ENCODE measurements at regions not wholly inside any gene's neighbourhood (a gene's known extent, or its start where the extent isn't known, plus 50 kb on each side); places are given as distances from the start of the nearest gene placed in this dataset.

DNA sequence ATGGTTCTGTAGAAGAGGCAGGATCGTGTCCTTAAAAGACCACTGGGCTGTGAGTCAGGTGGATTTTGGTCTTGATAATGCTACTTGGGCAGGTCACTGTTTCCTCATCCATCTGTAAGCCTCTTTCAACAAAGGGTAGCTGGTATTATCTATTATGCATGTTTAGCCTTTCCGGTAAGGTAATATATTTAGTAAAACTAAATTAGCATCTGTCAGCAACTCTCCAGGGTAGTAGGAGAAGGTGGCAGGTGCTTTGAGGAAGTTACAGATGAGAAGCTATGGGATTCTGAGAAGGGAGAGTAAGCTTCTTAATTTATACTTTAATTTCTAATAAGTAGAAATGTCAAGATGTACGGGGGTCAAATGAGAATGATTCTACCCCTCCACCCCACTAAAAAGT is 86.9 kb upstream of the TGM3 start:
- no peaks in the 10 kb centered on the region for H3K36me3 ChIP-seq (ENCODE audit: insufficient read depth, low read length)
- H3K4me3 ChIP-seq (ENCODE audit: low read length) = no peak overlapping the region
- no peak overlapping the region for H2AFZ ChIP-seq (ENCODE audit: low read depth, low read length)
- H3K79me2 ChIP-seq (replicated peaks; ENCODE audit: insufficient read depth, low read length) = no peaks in the 10 kb centered on the region
- no peak overlapping the region for H3K4me2 ChIP-seq (ENCODE audit: low read length)
- H3K9ac ChIP-seq (ENCODE audit: low read length) = no peak overlapping the region
- H3K27me3 ChIP-seq (ENCODE audit: insufficient read depth, low read depth, low read length) = no peaks in the 10 kb centered on the region
- no peaks in the 10 kb centered on the region for H4K20me1 ChIP-seq (ENCODE audit: insufficient read depth)
- H3K27ac ChIP-seq (ENCODE audit: low read length) = no peak overlapping the region
- H3K9me2 ChIP-seq (ENCODE audit: insufficient read depth, low read length) = no peaks in the 10 kb centered on the region
- H3F3A ChIP-seq (ENCODE audit: insufficient read depth, low read length, poor library complexity, severe bottlenecking) = no peaks in the 10 kb centered on the region
- TF ChIP-seq, protein P1, sequence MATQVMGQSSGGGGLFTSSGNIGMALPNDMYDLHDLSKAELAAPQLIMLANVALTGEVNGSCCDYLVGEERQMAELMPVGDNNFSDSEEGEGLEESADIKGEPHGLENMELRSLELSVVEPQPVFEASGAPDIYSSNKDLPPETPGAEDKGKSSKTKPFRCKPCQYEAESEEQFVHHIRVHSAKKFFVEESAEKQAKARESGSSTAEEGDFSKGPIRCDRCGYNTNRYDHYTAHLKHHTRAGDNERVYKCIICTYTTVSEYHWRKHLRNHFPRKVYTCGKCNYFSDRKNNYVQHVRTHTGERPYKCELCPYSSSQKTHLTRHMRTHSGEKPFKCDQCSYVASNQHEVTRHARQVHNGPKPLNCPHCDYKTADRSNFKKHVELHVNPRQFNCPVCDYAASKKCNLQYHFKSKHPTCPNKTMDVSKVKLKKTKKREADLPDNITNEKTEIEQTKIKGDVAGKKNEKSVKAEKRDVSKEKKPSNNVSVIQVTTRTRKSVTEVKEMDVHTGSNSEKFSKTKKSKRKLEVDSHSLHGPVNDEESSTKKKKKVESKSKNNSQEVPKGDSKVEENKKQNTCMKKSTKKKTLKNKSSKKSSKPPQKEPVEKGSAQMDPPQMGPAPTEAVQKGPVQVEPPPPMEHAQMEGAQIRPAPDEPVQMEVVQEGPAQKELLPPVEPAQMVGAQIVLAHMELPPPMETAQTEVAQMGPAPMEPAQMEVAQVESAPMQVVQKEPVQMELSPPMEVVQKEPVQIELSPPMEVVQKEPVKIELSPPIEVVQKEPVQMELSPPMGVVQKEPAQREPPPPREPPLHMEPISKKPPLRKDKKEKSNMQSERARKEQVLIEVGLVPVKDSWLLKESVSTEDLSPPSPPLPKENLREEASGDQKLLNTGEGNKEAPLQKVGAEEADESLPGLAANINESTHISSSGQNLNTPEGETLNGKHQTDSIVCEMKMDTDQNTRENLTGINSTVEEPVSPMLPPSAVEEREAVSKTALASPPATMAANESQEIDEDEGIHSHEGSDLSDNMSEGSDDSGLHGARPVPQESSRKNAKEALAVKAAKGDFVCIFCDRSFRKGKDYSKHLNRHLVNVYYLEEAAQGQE (IDR thresholded peaks at IDR 0.05; ENCODE audit: borderline replicate concordance) = no peak
- TF ChIP-seq, protein P2, sequence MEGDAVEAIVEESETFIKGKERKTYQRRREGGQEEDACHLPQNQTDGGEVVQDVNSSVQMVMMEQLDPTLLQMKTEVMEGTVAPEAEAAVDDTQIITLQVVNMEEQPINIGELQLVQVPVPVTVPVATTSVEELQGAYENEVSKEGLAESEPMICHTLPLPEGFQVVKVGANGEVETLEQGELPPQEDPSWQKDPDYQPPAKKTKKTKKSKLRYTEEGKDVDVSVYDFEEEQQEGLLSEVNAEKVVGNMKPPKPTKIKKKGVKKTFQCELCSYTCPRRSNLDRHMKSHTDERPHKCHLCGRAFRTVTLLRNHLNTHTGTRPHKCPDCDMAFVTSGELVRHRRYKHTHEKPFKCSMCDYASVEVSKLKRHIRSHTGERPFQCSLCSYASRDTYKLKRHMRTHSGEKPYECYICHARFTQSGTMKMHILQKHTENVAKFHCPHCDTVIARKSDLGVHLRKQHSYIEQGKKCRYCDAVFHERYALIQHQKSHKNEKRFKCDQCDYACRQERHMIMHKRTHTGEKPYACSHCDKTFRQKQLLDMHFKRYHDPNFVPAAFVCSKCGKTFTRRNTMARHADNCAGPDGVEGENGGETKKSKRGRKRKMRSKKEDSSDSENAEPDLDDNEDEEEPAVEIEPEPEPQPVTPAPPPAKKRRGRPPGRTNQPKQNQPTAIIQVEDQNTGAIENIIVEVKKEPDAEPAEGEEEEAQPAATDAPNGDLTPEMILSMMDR (IDR thresholded peaks at IDR 0.05; ENCODE audit: poor library complexity, severe bottlenecking) = no peak
- TF ChIP-seq SMC3 (conservative IDR thresholded peaks at IDR 0.05; ENCODE audit: poor library complexity) = no peak
- TF ChIP-seq TAF1 (IDR thresholded peaks at IDR 0.05; ENCODE audit: low read depth) = no peak
- no peaks in the 10 kb centered on the region for H3K9me3 ChIP-seq (ENCODE audit: low read length)

DNA sequence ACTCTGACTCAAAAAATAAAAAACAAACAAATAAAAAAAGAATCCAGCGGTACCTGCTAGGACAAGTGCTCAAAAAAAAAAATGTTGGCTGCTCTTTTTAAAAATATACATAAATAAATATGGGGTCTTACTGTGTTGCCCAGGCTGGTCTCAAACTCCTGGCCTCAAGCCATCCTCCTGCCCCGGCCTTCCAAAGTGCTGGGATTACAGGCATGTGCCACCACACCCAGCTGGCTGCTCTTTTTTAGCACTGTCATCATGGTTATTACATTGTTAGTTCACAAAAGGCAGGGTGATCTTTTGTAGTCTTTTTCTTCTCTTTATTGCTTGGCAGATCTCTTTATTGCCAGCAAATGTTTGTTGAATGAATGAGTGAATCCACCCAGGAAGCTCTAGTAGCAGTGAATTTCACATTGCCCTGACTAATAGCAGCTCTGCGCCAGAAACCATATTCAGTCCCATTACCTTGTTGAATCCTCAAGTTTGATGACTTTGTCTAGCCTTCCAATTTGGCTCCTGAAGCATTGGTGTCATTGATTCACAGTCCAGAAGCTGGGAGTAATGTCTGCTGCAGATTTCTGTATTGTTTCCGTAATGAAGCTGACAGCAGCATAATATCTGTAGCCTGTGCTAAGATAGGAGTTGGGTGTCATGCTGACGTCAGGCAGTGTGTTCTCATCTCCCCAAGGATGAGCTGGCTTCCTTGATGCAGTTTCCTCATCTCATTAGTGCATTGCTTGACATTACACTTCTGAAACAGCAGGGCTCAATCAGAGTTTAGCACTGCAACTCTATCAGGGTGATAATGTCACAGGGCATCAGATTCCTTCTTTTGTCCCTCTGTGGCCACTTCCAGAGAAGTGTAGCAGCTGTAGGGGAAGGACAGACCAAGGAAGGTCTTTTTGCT is 84.9 kb upstream of the TGM3 start:
- peak overlapping the region; percentile 22 for H3K9ac ChIP-seq (ENCODE audit: low read length)
- H3K27me3 ChIP-seq (ENCODE audit: insufficient read depth, low read depth, low read length) = no peaks in the 10 kb centered on the region
- H3K79me2 ChIP-seq (replicated peaks; ENCODE audit: insufficient read depth, low read length) = no peaks in the 10 kb centered on the region
- H3K36me3 ChIP-seq (ENCODE audit: insufficient read depth, low read length) = no peaks in the 10 kb centered on the region
- H3F3A ChIP-seq (ENCODE audit: insufficient read depth, low read length, poor library complexity, severe bottlenecking) = no peaks in the 10 kb centered on the region
- no peak overlapping the region for H2AFZ ChIP-seq (ENCODE audit: low read depth, low read length)
- H3K4me2 ChIP-seq (ENCODE audit: low read length) = no peak overlapping the region
- no peaks in the 10 kb centered on the region for H4K20me1 ChIP-seq (ENCODE audit: insufficient read depth)
- H3K9me3 ChIP-seq (ENCODE audit: low read length) = no peaks in the 10 kb centered on the region
- no peak overlapping the region for H3K4me3 ChIP-seq (ENCODE audit: low read length)
- H3K27ac ChIP-seq (ENCODE audit: low read length) = peak overlapping the region; percentile 44
- TF ChIP-seq, protein P2 (IDR thresholded peaks at IDR 0.05; ENCODE audit: poor library complexity, severe bottlenecking) = peak; percentile 26
- no peak for TF ChIP-seq POLR2AphosphoS5 (IDR thresholded peaks at IDR 0.05)
- no peak for TF ChIP-seq EP300 (conservative IDR thresholded peaks at IDR 0.05; ENCODE audit: poor library complexity, severe bottlenecking)
- no peak for TF ChIP-seq RAD21 (conservative IDR thresholded peaks at IDR 0.05)
- no peaks in the 10 kb centered on the region for H3K9me2 ChIP-seq (ENCODE audit: insufficient read depth, low read length)

Measured in neural cell (in vitro differentiated cells).